Ovary (tissue), 3 donors: ENCODE measurements at regions not wholly inside any gene's neighbourhood (a gene's known extent, or its start where the extent isn't known, plus 50 kb on each side); places are given as distances from the start of the nearest gene placed in this dataset.

Source experiments
- CTCF ChIP-seq, 3 donors: fragments of 450-650 bp in 2 of 3; fragments of 200-600 bp in 1 of 3; IDR thresholded peaks; one replicate each; pipeline versions ENCODE4 v1.5.1 to v1.8.0; 2016 to 2022; ENCODE audit warnings: antibody characterized with exemption in 3 of 3, mild to moderate bottlenecking in 1 of 3
- POLR2A ChIP-seq: fragments of 450-650 bp; IDR thresholded peaks from one replicate; pipeline ENCODE4 v1.6.1; 2017; ENCODE audit warnings: antibody characterized with exemption, mild to moderate bottlenecking, moderate library complexity
- donor health status: DM: no; HTN: no; CAD: no.

- TF ChIP-seq CTCF (IDR thresholded peaks at IDR 0.05) = no peak
- TF ChIP-seq POLR2A = no peak
Measured at GRCh38 chr12:42924482-42924881, 334.9 kb upstream of the PRICKLE1 start.
